Pons (tissue), 1 donor: ENCODE measurements at regions not wholly inside any gene's neighbourhood (a gene's known extent, or its start where the extent isn't known, plus 50 kb on each side); places are given as distances from the start of the nearest gene placed in this dataset.
"Not testable (repeated sequence)": the region's sequence is repeated elsewhere in the genome, so short reads cannot be mapped to it uniquely, and the experiment has no call there.

ENCODE experiments used
- DNase-seq: peaks from one replicate; pipeline ENCODE4 v3.0.0-alpha.2; 2016; ENCODE audit warnings: low spot score

GRCh38 chr3:59254433-59254832 is 204.6 kb upstream of the CFAP20DC start:
- DNase-seq, result no peak

- DNase-seq, result no peak
Measured at GRCh38 chr3:59253523-59253922, 203.7 kb upstream of the CFAP20DC start.

- no peak for DNase-seq
Measured at GRCh38 chr3:59251869-59252268, 202.0 kb upstream of the CFAP20DC start.

- DNase-seq, result no peak
Measured at GRCh38 chr3:59250600-59250999, 200.8 kb upstream of the CFAP20DC start.

- DNase-seq, result no peak
Measured at GRCh38 chr3:59249698-59250361, 200.0 kb upstream of the CFAP20DC start.

GRCh38 chr3:59249004-59249403 is 199.2 kb upstream of the CFAP20DC start:
- DNase-seq, result peak; percentile 95

- no peak for DNase-seq
Measured at GRCh38 chr3:59247402-59247841, 197.6 kb upstream of the CFAP20DC start.

- DNase-seq, result no peak
Measured at GRCh38 chr3:59246719-59247401, 197.0 kb upstream of the CFAP20DC start.

- peak; percentile 58 for DNase-seq
Measured at GRCh38 chr3:59245859-59246501, 196.2 kb upstream of the CFAP20DC start.

GRCh38 chr3:59245300-59245858 is 195.6 kb upstream of the CFAP20DC start:
- DNase-seq, result no peak

- DNase-seq, result no peak
Measured at GRCh38 chr3:59244343-59244742, 194.5 kb upstream of the CFAP20DC start.

- no peak for DNase-seq
Measured at GRCh38 chr3:59243476-59243875, 193.7 kb upstream of the CFAP20DC start.

GRCh38 chr3:59240666-59241255 is 190.9 kb upstream of the CFAP20DC start:
- no peak for DNase-seq

GRCh38 chr3:59237121-59237520 is 187.3 kb upstream of the CFAP20DC start:
- DNase-seq, result no peak

GRCh38 chr3:59235634-59236012 is 185.8 kb upstream of the CFAP20DC start:
- DNase-seq, result no peak

- no peak for DNase-seq
Measured at GRCh38 chr3:59234884-59235633, 185.2 kb upstream of the CFAP20DC start.

- not testable (repeated sequence) for DNase-seq
Measured at GRCh38 chr3:59230379-59230778, 180.6 kb upstream of the CFAP20DC start.

- no peak for DNase-seq
Measured at GRCh38 chr3:59213860-59214259, 164.0 kb upstream of the CFAP20DC start.

GRCh38 chr3:59212128-59212779 is 162.4 kb upstream of the CFAP20DC start:
- DNase-seq, result peak; percentile 84

GRCh38 chr3:59210260-59210659 is 160.4 kb upstream of the CFAP20DC start:
- DNase-seq, result no peak

- DNase-seq, result no peak
Measured at GRCh38 chr3:59192473-59192872, 142.6 kb upstream of the CFAP20DC start.
